Cerebellar nuclear complex (tissue), 1 donor: ENCODE measurements at regions not wholly inside any gene's neighbourhood (a gene's known extent, or its start where the extent isn't known, plus 50 kb on each side); places are given as distances from the start of the nearest gene placed in this dataset.
"Not testable (repeated sequence)": the region's sequence is repeated elsewhere in the genome, so short reads cannot be mapped to it uniquely, and the experiment has no call there.

ENCODE experiments used
- DNase-seq, 2 experiments: peaks; one replicate each; lab custom pipeline; 2025; lab: John Stamatoyannopoulos, UW

DNA sequence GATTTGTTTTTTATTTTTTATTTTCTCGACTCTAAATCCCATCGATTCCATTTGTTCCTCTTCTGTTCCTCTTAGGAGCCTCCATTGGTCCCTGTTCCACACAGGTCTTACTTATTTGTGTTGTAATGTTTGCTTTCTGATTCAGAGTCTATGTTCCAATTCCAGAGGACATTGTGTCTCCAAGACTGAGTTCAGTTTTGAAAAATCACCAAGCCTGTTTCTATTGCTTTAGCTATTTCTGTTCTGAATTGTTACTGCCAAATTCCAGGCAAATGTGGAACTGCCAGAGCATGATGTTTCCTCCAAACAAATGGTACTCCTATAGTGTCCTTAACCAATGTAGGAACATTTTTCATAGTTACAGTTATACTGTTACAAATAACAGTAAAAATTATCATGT is 270.9 kb upstream of the SPTLC3 start:
- no peak for DNase-seq

DNA sequence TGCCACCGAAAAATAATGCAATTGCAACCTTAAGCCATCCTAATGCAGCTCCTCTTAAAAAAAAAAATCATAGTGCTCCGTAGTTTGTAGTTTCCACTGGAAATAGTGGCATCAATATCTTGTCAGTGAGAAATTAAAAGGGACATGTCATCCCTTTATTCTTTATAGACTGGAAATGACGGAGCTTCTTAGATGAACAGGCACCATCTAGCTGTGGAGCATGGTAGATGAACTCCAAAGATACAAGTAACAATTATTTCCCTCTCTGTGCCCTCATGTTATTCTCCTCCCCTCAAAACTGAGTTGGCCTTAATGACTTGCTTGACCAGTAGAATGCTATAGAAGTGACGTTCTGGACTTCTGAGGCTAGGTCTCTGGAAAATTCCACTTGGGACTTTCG is 268.1 kb upstream of the SPTLC3 start:
- DNase-seq = no peak

- DNase-seq = no peak
These were observed 264.7 kb upstream of the SPTLC3 start for GRCh38 chr20:12744037-12744436.

- DNase-seq = no peak
These were observed 260.3 kb upstream of the SPTLC3 start for GRCh38 chr20:12748359-12748994.

DNA sequence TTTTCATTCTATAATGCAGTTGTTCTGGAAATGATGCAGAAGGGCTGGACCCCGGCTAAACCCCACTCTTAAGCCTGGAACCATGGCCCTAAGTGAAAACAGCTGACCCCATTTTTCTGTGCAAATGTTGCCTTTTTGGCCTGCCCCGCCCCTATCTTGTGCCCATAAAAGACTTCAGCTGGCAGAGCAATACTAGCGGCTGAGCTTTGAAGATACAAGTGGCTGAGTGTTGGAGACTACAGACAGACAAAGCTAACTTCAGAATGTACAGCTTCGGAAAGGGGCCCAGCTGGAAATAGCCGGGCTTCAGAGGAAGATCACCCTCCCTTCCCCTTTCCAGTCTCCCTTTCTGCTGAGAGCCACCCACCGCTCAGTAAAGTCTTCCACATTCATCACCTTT is 258.6 kb upstream of the SPTLC3 start:
- no peak for DNase-seq

- DNase-seq = not testable (repeated sequence)
These were observed 255.7 kb upstream of the SPTLC3 start for GRCh38 chr20:12752900-12753693.

DNA sequence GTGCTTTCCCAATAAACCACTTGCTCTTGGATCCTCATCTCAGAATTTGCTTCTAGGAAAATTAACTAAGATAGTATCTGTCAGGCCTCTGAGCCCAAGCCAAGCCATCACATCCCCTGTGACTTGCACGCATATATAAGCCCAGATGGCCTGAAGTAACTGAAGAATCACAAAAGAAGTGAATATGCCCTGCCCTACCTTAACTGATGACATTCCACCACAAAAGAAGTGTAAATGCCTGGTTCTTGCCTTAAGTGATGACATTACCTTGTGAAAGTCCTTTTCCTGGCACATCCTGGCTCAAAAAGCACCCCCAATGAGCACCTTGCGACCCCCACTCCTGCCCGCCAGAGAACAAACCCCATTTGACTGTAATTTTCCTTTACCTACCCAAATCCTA is 255.0 kb upstream of the SPTLC3 start:
- DNase-seq = not testable (repeated sequence)

- not testable (repeated sequence) for DNase-seq
These were observed 249.3 kb upstream of the SPTLC3 start for GRCh38 chr20:12759493-12759892.

DNA sequence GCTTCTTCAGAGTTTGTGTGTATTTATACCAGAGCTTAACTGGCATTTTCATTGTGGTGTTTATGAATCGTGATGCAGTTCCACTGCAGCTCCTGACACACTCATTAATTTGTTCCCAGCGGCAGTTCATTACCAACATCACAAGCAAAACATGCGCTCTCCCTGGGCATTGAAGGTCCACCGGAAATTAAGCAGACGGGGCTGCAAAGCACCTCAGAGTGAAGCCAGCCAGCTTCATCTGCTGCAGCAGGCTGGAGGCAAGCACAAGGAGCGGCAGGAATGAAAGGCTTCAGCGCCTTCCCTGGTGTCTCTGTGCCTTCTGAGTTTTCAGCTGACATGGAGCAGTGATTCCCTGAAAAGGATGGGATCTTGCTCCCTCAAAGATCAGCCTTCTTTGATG is 246.0 kb upstream of the SPTLC3 start:
- no peak for DNase-seq

- DNase-seq = no peak
These were observed 245.4 kb upstream of the SPTLC3 start for GRCh38 chr20:12763406-12763805.

GRCh38 chr20:12764053-12764452 is 244.7 kb upstream of the SPTLC3 start:
- DNase-seq = no peak

DNA sequence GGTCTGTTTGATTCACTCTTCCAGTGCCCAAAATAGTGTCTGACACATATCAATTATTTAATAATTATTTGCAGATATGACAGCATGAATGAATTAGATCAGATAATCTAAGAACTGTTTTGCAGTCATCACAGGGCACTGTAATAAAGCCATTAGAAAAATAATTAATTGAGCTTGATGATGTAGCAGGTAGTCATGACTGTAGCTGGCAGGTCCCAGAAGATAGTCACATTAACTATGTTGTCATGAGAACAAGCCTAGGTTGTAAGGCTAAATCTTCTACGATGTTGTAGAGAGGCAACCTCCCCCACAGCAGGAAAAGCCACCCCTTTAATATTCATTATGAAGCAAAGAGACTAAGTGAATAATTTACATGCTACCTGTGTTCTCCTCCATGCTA is 243.9 kb upstream of the SPTLC3 start:
- DNase-seq = no peak

- DNase-seq = no peak
These were observed 234.8 kb upstream of the SPTLC3 start for GRCh38 chr20:12773936-12774335.

DNA sequence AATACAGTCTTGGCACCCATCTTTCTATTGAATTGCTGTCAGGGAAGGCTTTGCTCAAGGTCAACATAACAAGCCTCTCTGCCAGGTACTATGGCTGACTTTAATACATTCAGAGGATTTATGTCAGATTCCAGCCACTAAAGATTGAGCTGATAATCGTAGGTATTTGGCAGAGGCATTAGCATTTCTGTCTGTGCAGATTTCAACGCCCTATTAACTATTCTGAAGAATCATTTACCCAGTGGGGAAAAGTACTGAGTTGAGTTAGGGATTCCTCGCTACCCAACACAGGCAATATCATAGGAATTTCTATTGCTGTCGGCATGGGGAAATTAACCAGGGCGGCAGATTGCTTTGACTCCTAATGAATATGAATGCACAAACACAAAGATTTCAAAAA is 233.7 kb upstream of the SPTLC3 start:
- no peak for DNase-seq

DNA sequence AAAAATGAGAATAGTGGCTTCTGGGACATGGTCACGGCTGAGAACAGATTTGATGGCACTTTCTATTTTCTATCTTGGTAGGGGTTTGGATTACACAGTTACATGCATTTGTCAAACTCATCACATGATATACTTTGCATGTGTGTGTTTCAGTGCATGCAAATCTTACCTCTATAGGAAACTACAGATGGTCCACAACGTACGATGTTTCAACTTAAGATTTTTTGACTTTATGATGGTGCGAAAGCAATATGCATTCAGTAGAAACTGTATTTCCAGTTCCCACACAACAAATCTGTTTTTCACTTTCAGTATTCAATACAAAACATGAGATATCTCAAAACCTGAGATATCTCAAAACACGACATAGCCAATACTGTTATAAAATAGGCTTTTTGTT is 231.8 kb upstream of the SPTLC3 start:
- no peak for DNase-seq

- no peak for DNase-seq
These were observed 222.5 kb upstream of the SPTLC3 start for GRCh38 chr20:12786276-12786675.

GRCh38 chr20:12788632-12789299 is 220.0 kb upstream of the SPTLC3 start:
- DNase-seq = no peak

DNA sequence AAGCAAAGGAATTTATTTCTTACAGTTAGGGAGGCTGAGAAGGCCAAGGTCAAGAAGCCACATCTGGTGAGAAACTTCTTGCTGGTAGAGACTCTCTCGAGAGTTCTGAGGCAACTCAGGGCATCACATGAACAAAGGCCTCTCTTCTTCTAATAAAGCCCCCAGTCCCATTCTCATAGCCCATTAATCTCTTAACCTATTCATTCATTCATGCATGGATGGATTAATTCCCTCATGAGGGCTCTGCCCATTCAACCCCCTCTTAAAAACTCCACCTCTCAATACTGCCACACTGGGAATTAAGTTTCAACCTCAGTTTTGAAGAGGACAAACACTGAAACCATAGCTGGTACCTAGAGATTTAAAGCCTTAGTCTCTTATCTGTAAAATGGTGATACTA is 217.9 kb upstream of the SPTLC3 start:
- DNase-seq = no peak

DNA sequence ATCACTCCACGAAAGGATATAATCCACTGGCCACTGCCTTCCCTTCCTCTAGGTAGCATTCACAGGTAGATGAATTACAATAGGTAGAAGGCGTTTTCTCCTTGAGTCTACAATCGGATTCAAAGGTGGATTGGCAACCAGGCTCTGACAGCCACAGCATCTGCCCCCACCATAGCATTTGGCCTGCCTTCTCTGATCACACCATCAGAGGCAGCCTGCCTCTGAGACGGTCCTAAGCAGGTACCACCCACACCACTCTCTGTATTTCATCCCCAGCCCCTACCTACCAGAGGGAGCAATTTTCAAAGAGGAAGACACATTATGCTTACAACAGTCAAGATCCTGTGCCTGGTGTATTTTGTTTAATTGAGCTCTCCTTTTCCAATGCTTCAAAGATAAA is 210.5 kb upstream of the SPTLC3 start:
- no peak for DNase-seq

DNA sequence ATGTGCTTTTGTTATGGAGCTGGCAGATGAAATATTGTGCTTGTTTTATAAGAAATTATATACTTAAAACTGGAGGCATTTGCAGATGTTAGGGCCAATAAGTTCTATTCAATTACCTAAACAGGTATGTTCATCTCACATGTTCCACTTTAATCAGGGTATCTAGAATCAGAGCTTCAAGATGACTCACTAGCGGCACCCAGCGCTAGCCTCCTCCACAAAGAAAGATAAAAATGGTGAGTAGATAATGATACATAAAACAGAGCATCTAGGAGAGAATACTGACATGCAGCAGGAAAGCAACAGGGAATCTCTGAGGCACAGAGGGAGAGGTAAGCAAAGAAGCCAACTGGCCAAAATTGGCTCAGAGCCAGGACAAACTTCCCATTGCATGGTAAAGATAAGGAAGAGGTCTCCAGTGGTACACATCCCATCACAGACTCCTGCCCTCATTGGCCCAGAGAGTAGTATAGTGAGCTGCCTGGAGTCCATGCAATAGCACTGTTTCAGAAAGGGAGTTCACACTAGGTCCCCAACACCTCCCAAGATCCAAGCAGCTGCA is 200.7 kb upstream of the SPTLC3 start:
- DNase-seq = no peak

GRCh38 chr20:12815231-12815768 is 193.5 kb upstream of the SPTLC3 start:
- DNase-seq = no peak

GRCh38 chr20:12815778-12816408 is 192.9 kb upstream of the SPTLC3 start:
- DNase-seq = no peak
